ENCODE measurements at regions not wholly inside any gene's neighbourhood (a gene's known extent, or its start where the extent isn't known, plus 50 kb on each side); places are given as distances from the start of the nearest gene placed in this dataset.
"Not testable (repeated sequence)": the region's sequence is repeated elsewhere in the genome, so short reads cannot be mapped to it uniquely, and the experiment has no call there.

- TF ChIP-seq CTCF (IDR thresholded peaks at IDR 0.05): no peak
- no peak for DNase-seq (ENCODE audit: low spot score)
- ATAC-seq (ENCODE audit: low FRiP score): no peak
Observed at GRCh38 chr4:32929796-32930699, 2209.9 kb downstream of the PCDH7 start.

- ATAC-seq (ENCODE audit: low FRiP score) (no peak), DNase-seq (ENCODE audit: low spot score) (no peak)
- no peak for TF ChIP-seq CTCF (IDR thresholded peaks at IDR 0.05)
Observed at GRCh38 chr4:32930700-32931099, 2210.5 kb downstream of the PCDH7 start.

- DNase-seq (ENCODE audit: low spot score): no peak
- ATAC-seq (ENCODE audit: low FRiP score): no peak
Observed at GRCh38 chr4:32931475-32931874, 2211.3 kb downstream of the PCDH7 start.

GRCh38 chr4:32932156-32932555, 2212.0 kb downstream of the PCDH7 start:
- TF ChIP-seq CTCF (IDR thresholded peaks at IDR 0.05): no peak
- no peak for ATAC-seq (ENCODE audit: low FRiP score)
- DNase-seq (ENCODE audit: low spot score): no peak

More at GRCh38 chr4:32931475-32931874, 2211.3 kb downstream of the PCDH7 start:
- TF ChIP-seq CTCF (IDR thresholded peaks at IDR 0.05): no peak

- ATAC-seq (ENCODE audit: low FRiP score); DNase-seq (ENCODE audit: low spot score): not testable (repeated sequence)
Observed at GRCh38 chr4:32939222-32939621, 2219.1 kb downstream of the PCDH7 start.

GRCh38 chr4:32950866-32951265, 2230.7 kb downstream of the PCDH7 start:
- TF ChIP-seq CTCF (IDR thresholded peaks at IDR 0.05): no peak
- no peak for DNase-seq (ENCODE audit: low spot score)
- no peak for ATAC-seq (ENCODE audit: low FRiP score)

- no peak for TF ChIP-seq CTCF (IDR thresholded peaks at IDR 0.05)
- DNase-seq (ENCODE audit: low spot score) (no peak), ATAC-seq (ENCODE audit: low FRiP score) (no peak)
Observed at GRCh38 chr4:32958586-32958985, 2238.4 kb downstream of the PCDH7 start.

Data from omental fat pad (tissue), 3 donors.